Hematopoietic multipotent progenitor cell treated with erythropoietin and hydrocortisone succinate and interleukin-3 and kit ligand, for 15 days (in vitro differentiated cells): ENCODE measurements at regions not wholly inside any gene's neighbourhood (a gene's known extent, or its start where the extent isn't known, plus 50 kb on each side); places are given as distances from the start of the nearest gene placed in this dataset.

ENCODE experiments used
- DNase-seq: peaks from one replicate; pipeline ENCODE4 v3.0.0-alpha.2; 2015; ENCODE audit warnings: low spot score

- DNase-seq, result no peak
Observed at GRCh38 chr2:898319-898718, 52.3 kb upstream of the SNTG2 start.

GRCh38 chr2:897091-897490 is 53.6 kb upstream of the SNTG2 start:
- no peak for DNase-seq

GRCh38 chr2:893311-893710 is 57.3 kb upstream of the SNTG2 start:
- DNase-seq, result no peak

GRCh38 chr2:892892-893291 is 57.8 kb upstream of the SNTG2 start:
- no peak for DNase-seq

GRCh38 chr2:892401-892800 is 58.2 kb upstream of the SNTG2 start:
- no peak for DNase-seq

GRCh38 chr2:891734-892133 is 58.9 kb upstream of the SNTG2 start:
- DNase-seq, result no peak

- no peak for DNase-seq
Observed at GRCh38 chr2:890791-891190, 59.9 kb upstream of the SNTG2 start.

GRCh38 chr2:890214-890613 is 60.4 kb upstream of the SNTG2 start:
- no peak for DNase-seq

GRCh38 chr2:888906-889566 is 61.6 kb upstream of the SNTG2 start:
- no peak for DNase-seq

GRCh38 chr2:888211-888801 is 62.3 kb upstream of the SNTG2 start:
- DNase-seq, result no peak

- DNase-seq, result no peak
Observed at GRCh38 chr2:887639-888038, 63.0 kb upstream of the SNTG2 start.

- no peak for DNase-seq
Observed at GRCh38 chr2:886072-887022, 64.3 kb upstream of the SNTG2 start.

GRCh38 chr2:885230-886071 is 65.2 kb upstream of the SNTG2 start:
- no peak for DNase-seq

- DNase-seq, result no peak
Observed at GRCh38 chr2:883803-884748, 66.6 kb upstream of the SNTG2 start.

GRCh38 chr2:883260-883802 is 67.3 kb upstream of the SNTG2 start:
- DNase-seq, result no peak

GRCh38 chr2:881204-881918 is 69.3 kb upstream of the SNTG2 start:
- DNase-seq, result no peak

GRCh38 chr2:880201-880970 is 70.3 kb upstream of the SNTG2 start:
- no peak for DNase-seq

- no peak for DNase-seq
Observed at GRCh38 chr2:879540-879939, 71.1 kb upstream of the SNTG2 start.

GRCh38 chr2:878245-878930 is 72.3 kb upstream of the SNTG2 start:
- DNase-seq, result no peak
